ENCODE measurements at regions not wholly inside any gene's neighbourhood (a gene's known extent, or its start where the extent isn't known, plus 50 kb on each side); places are given as distances from the start of the nearest gene placed in this dataset.

GRCh38 chr2:12397854-12398253, 318.9 kb upstream of the TRIB2 start:
- in situ Hi-C loops (cut with HindIII; ENCODE audit: low pct_unique_long_range_greater_than_20kb, low sequenced_read_pairs): no loop called here
- no peaks in the 10 kb centered on the region for H3K4me1 ChIP-seq (ENCODE audit: control insufficient read depth, insufficient read depth, low read length)
- no peak for DNase-seq (ENCODE audit: low read depth, low spot score)
- intact Hi-C loops (cut with micrococcal nuclease; ENCODE audit: unreplicated experiment): no loop called here
- CTCF ChIA-PET: no interaction called here
- no peak overlapping the region for H3K4me3 ChIP-seq (ENCODE audit: low read depth in 2 of 2, low read length in 2 of 2)
- H3K27me3 ChIP-seq (ENCODE audit: control insufficient read depth, insufficient read depth, low read length): no peaks in the 10 kb centered on the region
- BruUV-seq (replicated peaks): no TSS peak
- no peak overlapping the region for H3K27ac ChIP-seq (ENCODE audit: low read length)
- no peak for ATAC-seq
- no peaks in the 10 kb centered on the region; the same call in 1 of the 2 replicates for H3K9me3 ChIP-seq (ENCODE audit: control insufficient read depth, insufficient read depth, low read depth, low read length)
- TF ChIP-seq REST (IDR thresholded peaks at IDR 0.05; ENCODE audit: insufficient read depth in 1 of 2, low read depth in 2 of 2, low read length in 1 of 2): no peak
- TF ChIP-seq POLR2AphosphoS5 (IDR thresholded peaks at IDR 0.05; ENCODE audit: low read depth, low read length): no peak
- TF ChIP-seq CTCF (IDR thresholded peaks at IDR 0.05): no peak
- no peak for TF ChIP-seq TCF7L2 (IDR thresholded peaks at IDR 0.05; ENCODE audit: low read depth, low read length)
- no peak for TF ChIP-seq SIN3A (IDR thresholded peaks at IDR 0.05; ENCODE audit: borderline replicate concordance, insufficient read depth, low read depth, low read length)
- H3K36me3 ChIP-seq (ENCODE audit: control insufficient read depth, insufficient read depth, low read length): no peaks in the 10 kb centered on the region
- POLR2A ChIA-PET: no interaction called here

GRCh38 chr2:12399240-12399639, 317.5 kb upstream of the TRIB2 start:
- no TSS peak for BruUV-seq (replicated peaks)
- POLR2A ChIA-PET: no interaction called here
- H3K27ac ChIP-seq (ENCODE audit: low read length): no peak overlapping the region
- ATAC-seq (no peak), DNase-seq (ENCODE audit: low read depth, low spot score) (no peak)
- no peaks in the 10 kb centered on the region; the same call in 1 of the 2 replicates for H3K9me3 ChIP-seq (ENCODE audit: control insufficient read depth, insufficient read depth, low read depth, low read length)
- no peaks in the 10 kb centered on the region for H3K36me3 ChIP-seq (ENCODE audit: control insufficient read depth, insufficient read depth, low read length)
- H3K4me1 ChIP-seq (ENCODE audit: control insufficient read depth, insufficient read depth, low read length): no peaks in the 10 kb centered on the region
- in situ Hi-C loops (cut with HindIII; ENCODE audit: low pct_unique_long_range_greater_than_20kb, low sequenced_read_pairs) (no loop called here), intact Hi-C loops (cut with micrococcal nuclease; ENCODE audit: unreplicated experiment) (no loop called here)
- CTCF ChIA-PET: no interaction called here
- no peak overlapping the region for H3K4me3 ChIP-seq (ENCODE audit: low read depth in 2 of 2, low read length in 2 of 2)
- no peaks in the 10 kb centered on the region for H3K27me3 ChIP-seq (ENCODE audit: control insufficient read depth, insufficient read depth, low read length)
- TF ChIP-seq CTCF (IDR thresholded peaks at IDR 0.05) (no peak), SIN3A (IDR thresholded peaks at IDR 0.05; ENCODE audit: borderline replicate concordance, insufficient read depth, low read depth, low read length) (no peak), TCF7L2 (IDR thresholded peaks at IDR 0.05; ENCODE audit: low read depth, low read length) (no peak), REST (IDR thresholded peaks at IDR 0.05; ENCODE audit: insufficient read depth in 1 of 2, low read depth in 2 of 2, low read length in 1 of 2) (no peak), POLR2AphosphoS5 (IDR thresholded peaks at IDR 0.05; ENCODE audit: low read depth, low read length) (no peak)

Measured in Panc1 (cell line).